ENCODE measurements at regions not wholly inside any gene's neighbourhood (a gene's known extent, or its start where the extent isn't known, plus 50 kb on each side); places are given as distances from the start of the nearest gene placed in this dataset.
A peak's percentile ranks its signal among the peaks of the same experiment; 100 is the strongest.
"Not testable (repeated sequence)": the region's sequence is repeated elsewhere in the genome, so short reads cannot be mapped to it uniquely, and the experiment has no call there.

GRCh38 chr3:102037209-102037608, 187.9 kb downstream of the NFKBIZ start:
- DNase-seq = no peak

DNA sequence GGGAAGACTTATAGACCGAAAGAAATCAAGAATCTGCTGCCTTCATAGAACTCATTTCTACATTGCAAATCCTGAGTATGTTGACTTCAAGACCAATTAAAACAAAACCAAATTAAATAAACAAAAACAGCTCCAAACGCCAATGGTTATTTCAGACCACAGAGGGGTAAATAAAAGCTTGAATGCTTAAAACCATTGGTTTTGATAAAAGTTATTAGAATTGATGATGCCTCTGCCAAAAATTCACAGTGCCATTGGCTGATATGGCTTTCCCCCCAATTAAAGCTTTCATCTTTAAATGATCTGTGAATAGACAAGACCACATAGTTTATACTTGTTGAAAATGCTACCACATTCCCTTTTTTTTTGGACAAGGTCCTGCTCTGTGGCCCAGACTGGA, 188.5 kb downstream of the NFKBIZ start:
- no peaks in the 10 kb centered on the region for H3K36me3 ChIP-seq
- H3K4me3 ChIP-seq = no peak overlapping the region
- H3K27ac ChIP-seq = no peak overlapping the region
- WGBS (ENCODE audit: insufficient coverage, low coverage, low lambda C conversion rate, missing lambda C conversion rate) = 58% methylated on average over 2 of the region's 2 CpGs
- TF ChIP-seq POLR2A (IDR thresholded peaks at IDR 0.05) = no peak
- no peak for TF ChIP-seq CTCF (IDR thresholded peaks at IDR 0.05)
- ATAC-seq = no peak
- no peaks in the 10 kb centered on the region for H3K27me3 ChIP-seq
- intact Hi-C loops (cut with DNase I) = no loop called here
- DNase-seq = no peak
- no peaks in the 10 kb centered on the region for H3K4me1 ChIP-seq
- no peaks in the 10 kb centered on the region for H3K9me3 ChIP-seq

More at GRCh38 chr3:102037209-102037608, 187.9 kb downstream of the NFKBIZ start:
- WGBS (ENCODE audit: insufficient coverage, low coverage, low lambda C conversion rate, missing lambda C conversion rate) = 72% methylated on average over 2 of the region's 2 CpGs
- no peak for ATAC-seq
- no peaks in the 10 kb centered on the region for H3K27me3 ChIP-seq
- no peaks in the 10 kb centered on the region for H3K4me1 ChIP-seq
- H3K4me3 ChIP-seq = no peak overlapping the region
- no peak overlapping the region for H3K27ac ChIP-seq
- intact Hi-C loops (cut with DNase I) = no loop called here
- H3K9me3 ChIP-seq = no peaks in the 10 kb centered on the region
- no peaks in the 10 kb centered on the region for H3K36me3 ChIP-seq
- no peak for TF ChIP-seq POLR2A (IDR thresholded peaks at IDR 0.05)
- TF ChIP-seq CTCF (IDR thresholded peaks at IDR 0.05) = no peak

GRCh38 chr3:102038477-102039142, 189.3 kb downstream of the NFKBIZ start:
- ATAC-seq = peak in 2 of 4 donors; percentile 20 to 53
- intact Hi-C loops (cut with DNase I) = no loop called here
- WGBS (ENCODE audit: insufficient coverage, low coverage, low lambda C conversion rate, missing lambda C conversion rate) = 83% methylated on average over 3 of the region's 3 CpGs
- Histone ChIP-seq H3K27me3 (no peaks in the 10 kb centered on the region), H3K4me1 (no peaks in the 10 kb centered on the region), H3K27ac (no peak overlapping the region), H3K36me3 (no peaks in the 10 kb centered on the region), H3K9me3 (no peaks in the 10 kb centered on the region), H3K4me3 (no peak overlapping the region)
- DNase-seq = no peak
- no peak for TF ChIP-seq CTCF (IDR thresholded peaks at IDR 0.05)
- no peak for TF ChIP-seq POLR2A (IDR thresholded peaks at IDR 0.05)

DNA sequence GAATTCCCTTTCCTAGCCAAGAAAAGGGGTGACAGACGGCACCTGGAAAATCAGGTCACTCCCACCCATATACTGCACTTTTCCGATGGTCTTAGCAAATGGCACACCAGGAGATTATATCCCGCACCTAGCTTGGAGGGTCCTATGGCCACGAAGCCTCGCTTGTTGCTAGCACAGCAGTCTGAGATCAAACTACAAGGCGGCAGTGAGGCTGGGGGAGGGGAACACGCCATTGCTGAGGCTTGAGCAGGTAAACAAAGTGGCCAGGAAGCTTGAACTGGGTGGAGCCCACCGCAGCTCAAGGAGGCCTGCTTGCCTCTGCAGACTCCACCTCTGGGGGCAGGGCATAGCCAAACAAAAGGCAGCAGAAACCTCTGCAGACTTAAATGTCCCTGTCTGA, 190.8 kb downstream of the NFKBIZ start:
- intact Hi-C loops (cut with DNase I); H3K4me3 ChIP-seq: not testable (repeated sequence)
- WGBS (ENCODE audit: insufficient coverage, low coverage, low lambda C conversion rate, missing lambda C conversion rate) = no CpG with 5 or more reads among the region's 8 CpGs

GRCh38 chr3:102053375-102053989, 204.2 kb downstream of the NFKBIZ start:
- ATAC-seq (no peak), DNase-seq (no peak)
- Histone ChIP-seq H3K27me3 (no peaks in the 10 kb centered on the region), H3K36me3 (no peaks in the 10 kb centered on the region), H3K4me1 (no peaks in the 10 kb centered on the region), H3K27ac (no peak overlapping the region), H3K9me3 (no peaks in the 10 kb centered on the region), H3K4me3 (no peak overlapping the region)
- TF ChIP-seq CTCF (IDR thresholded peaks at IDR 0.05) (no peak), POLR2A (IDR thresholded peaks at IDR 0.05) (no peak)
- intact Hi-C loops (cut with DNase I) = no loop called here
- WGBS (ENCODE audit: insufficient coverage, low coverage, low lambda C conversion rate, missing lambda C conversion rate) = 72% methylated on average over 4 of the region's 4 CpGs

More for the DNA sequence above, 190.8 kb downstream of the NFKBIZ start:
- ATAC-seq, H3K27ac ChIP-seq, H3K9me3 ChIP-seq, H3K27me3 ChIP-seq, DNase-seq, H3K4me1 ChIP-seq, H3K36me3 ChIP-seq: not testable (repeated sequence)

Measured in right lobe of liver (tissue), 6 donors.